GM12878 (cell line): ENCODE measurements at regions not wholly inside any gene's neighbourhood (a gene's known extent, or its start where the extent isn't known, plus 50 kb on each side); places are given as distances from the start of the nearest gene placed in this dataset.

Source experiments
- ATAC-seq: fragments of 200-7000 bp; cut with Tn5 transposase; 3 replicates; pipeline ENCODE4 v1.9.1; 2020; ENCODE audit warnings: mild to moderate bottlenecking, moderate library complexity
- BruUV-seq: library from RNA; stranded (reverse); fragments of 400-500 nt; replicated peaks from 2 replicates; lab custom pipeline; 2021; lab: Mats Ljungman, UMichigan
- CTCF ChIA-PET: fragments of 300-600 bp; sonication (Branson Sonifier 250); formaldehyde crosslinking; extraction: SDS; loops from one replicate; lab custom pipeline; 2021; ENCODE audit warnings: inconsistent platforms; lab: Yijun Ruan, JAX
- POLR2A ChIA-PET: fragments of 350-600 bp; formaldehyde crosslinking; extraction: SDS; loops from one replicate; lab custom pipeline; 2021; ENCODE audit warnings: inconsistent platforms; lab: Charles Lee
- RAD21 ChIA-PET: fragments of 300-600 bp; sonication (Branson Sonifier 250); formaldehyde crosslinking; loops from one replicate; lab custom pipeline; 2023; ENCODE audit warnings: antibody characterized with exemption; ENCODE audit not compliant: unreplicated experiment; lab: Charles Lee
- SMC1A ChIA-PET: fragments of 300-600 bp; sonication (Branson Sonifier 250); formaldehyde crosslinking; loops from one replicate; lab custom pipeline; 2023; ENCODE audit not compliant: unreplicated experiment, uncharacterized antibody; lab: Charles Lee
- DNase-seq: peaks from one replicate; pipeline ENCODE4 v3.0.0-alpha.2; 2011; ENCODE audit warnings: low read depth, low spot score
- FAIRE-seq: peaks from 3 replicates; lab custom pipeline; 2011; peaks lifted over from hg19 to GRCh38; lab: Jason Lieb, UNC
- H2AFZ ChIP-seq: 2 replicates; pipeline ENCODE4 v1.6.0; 2011; ENCODE audit warnings: low read depth, low read length, control low read depth; ENCODE audit not compliant: control insufficient read depth
- H3K27ac ChIP-seq: 2 replicates; pipeline ENCODE4 v1.5.1; 2011; ENCODE audit warnings: control low read depth; ENCODE audit not compliant: control insufficient read depth, insufficient read depth
- H3K27me3 ChIP-seq, 2 experiments: replicated peaks in 1 of 2; 2 replicates each; pipeline versions ENCODE4 v1.6.0 to v1.6.1; 2011; ENCODE audit warnings: low read length in 1 of 2; ENCODE audit not compliant: control insufficient read depth in 2 of 2, insufficient read depth in 2 of 2
- H3K36me3 ChIP-seq, 2 experiments: 2 replicates each; pipeline ENCODE4 v1.5.1; 2011; ENCODE audit warnings: low read length in 1 of 2; ENCODE audit not compliant: control insufficient read depth in 2 of 2, insufficient read depth in 2 of 2
- H3K4me1 ChIP-seq: 2 replicates; pipeline ENCODE4 v1.6.1; 2011; ENCODE audit warnings: mild to moderate bottlenecking, low read length, moderate library complexity, mixed read lengths; ENCODE audit not compliant: control insufficient read depth, insufficient read depth
- H3K4me2 ChIP-seq: 2 replicates; pipeline ENCODE4 v1.6.0; 2011; ENCODE audit warnings: control low read depth; ENCODE audit not compliant: control insufficient read depth, insufficient read depth
- H3K4me3 ChIP-seq: fragments of 200-600 bp; sonication (generic); 2 replicates; pipeline ENCODE4 v1.5.1; 2016
- H3K79me2 ChIP-seq: 2 replicates; pipeline ENCODE4 v1.6.0; 2011; ENCODE audit warnings: low read length; ENCODE audit not compliant: control insufficient read depth, insufficient read depth
- H3K9ac ChIP-seq: 2 replicates; pipeline ENCODE4 v1.8.0; 2011; ENCODE audit warnings: low read length, control low read depth, mixed read lengths; ENCODE audit not compliant: control insufficient read depth, insufficient read depth
- H3K9me3 ChIP-seq: replicated peaks from 3 replicates; pipeline ENCODE4 v1.5.1; 2011; ENCODE audit warnings: mild to moderate bottlenecking, low read length; ENCODE audit not compliant: control insufficient read depth, insufficient read depth
- H4K20me1 ChIP-seq: 2 replicates; pipeline ENCODE4 v1.6.0; 2011; ENCODE audit not compliant: control insufficient read depth, insufficient read depth
- BRCA1 ChIP-seq: IDR thresholded peaks from 2 replicates; pipeline ENCODE4 v1.6.1; 2011; ENCODE audit warnings: low read depth, low read length, improper control_type of control experiment
- DPF2 ChIP-seq: fragments of 450-650 bp; IDR thresholded peaks from 2 replicates; pipeline ENCODE4 v1.6.1; 2017; ENCODE audit warnings: mild to moderate bottlenecking
- EZH2 ChIP-seq: IDR thresholded peaks from 2 replicates; pipeline ENCODE4 v1.6.1; 2012; ENCODE audit warnings: low read depth, mild to moderate bottlenecking, control low read depth, inconsistent platforms, low read length, borderline replicate concordance; ENCODE audit not compliant: control insufficient read depth
- FOXK2 ChIP-seq: fragments of 450-650 bp; IDR thresholded peaks from 2 replicates; pipeline ENCODE4 v1.6.1; 2017; ENCODE audit warnings: mild to moderate bottlenecking, moderate library complexity
- FOXM1 ChIP-seq: IDR thresholded peaks from 2 replicates; pipeline ENCODE4 v1.6.1; 2012; ENCODE audit warnings: low read depth, mild to moderate bottlenecking, inconsistent platforms, low read length, moderate library complexity
- GABPA ChIP-seq: IDR thresholded peaks from 2 replicates; pipeline ENCODE4 v1.6.1; 2014; ENCODE audit warnings: antibody characterized with exemption, low read depth, mild to moderate bottlenecking, inconsistent platforms
- GATAD2B ChIP-seq: fragments of 450-650 bp; conservative IDR thresholded peaks from 2 replicates; pipeline ENCODE4 v1.6.1; 2017; ENCODE audit warnings: low read depth, mild to moderate bottlenecking, moderate library complexity
- IKZF2 ChIP-seq, 2 experiments: fragments of 450-650 bp; IDR thresholded peaks; 2 replicates each; pipeline ENCODE4 v1.6.1; 2017; ENCODE audit warnings: mild to moderate bottlenecking in 2 of 2, moderate library complexity in 2 of 2
- MYC ChIP-seq: IDR thresholded peaks from 2 replicates; pipeline ENCODE4 v1.6.1; 2011; ENCODE audit warnings: mild to moderate bottlenecking, low read length, moderate library complexity, inconsistent platforms; ENCODE audit not compliant: insufficient read depth, insufficient replicate concordance, insufficient read length, severe bottlenecking
- RAD21 ChIP-seq: IDR thresholded peaks from 2 replicates; pipeline ENCODE4 v1.6.1; 2011; ENCODE audit warnings: mild to moderate bottlenecking, low read depth, low read length, moderate library complexity; ENCODE audit not compliant: insufficient read depth
- SIX5 ChIP-seq: IDR thresholded peaks from 2 replicates; pipeline ENCODE4 v1.6.1; 2011; ENCODE audit warnings: mild to moderate bottlenecking, low read depth, low read length, moderate library complexity; ENCODE audit not compliant: severe bottlenecking
- SP1 ChIP-seq: IDR thresholded peaks from one replicate; pipeline ENCODE4 v1.6.1; 2011; ENCODE audit warnings: low read depth, low read length
- SREBF2 ChIP-seq: IDR thresholded peaks from 2 replicates; pipeline ENCODE4 v1.6.1; 2012; ENCODE audit warnings: mild to moderate bottlenecking, low read length
- TARDBP ChIP-seq: IDR thresholded peaks from 2 replicates; pipeline ENCODE4 v1.6.1; 2016; ENCODE audit warnings: borderline replicate concordance
- TCF12 ChIP-seq: IDR thresholded peaks from 2 replicates; pipeline ENCODE4 v1.6.1; 2011; ENCODE audit warnings: low read depth, mild to moderate bottlenecking, low read length
- YBX1 ChIP-seq: fragments of 450-650 bp; IDR thresholded peaks from 2 replicates; pipeline ENCODE4 v1.6.1; 2016; ENCODE audit warnings: antibody characterized with exemption
- WGBS: methylation state at CpG from one replicate; pipeline ENCODE4 v1.1.6; 2016; ENCODE audit warnings: low lambda C conversion rate; ENCODE audit not compliant: insufficient replicate concordance, insufficient coverage; ENCODE audit errors: missing lambda C conversion rate; 5-methylcytosine and 5-hydroxymethylcytosine counted together
- in situ Hi-C: fragments of 300-500 bp; cut with MboI; formaldehyde crosslinking; loops from 9 replicates; pipeline ENCODE4 v1.14.3; 2018; ENCODE audit warnings: mixed read lengths
- intact Hi-C: fragments of 100-400 bp; cut with micrococcal nuclease; formaldehyde crosslinking; loops from one replicate; pipeline ENCODE4 v1.14.2; 2022; ENCODE audit not compliant: unreplicated experiment
- TF ChIP-seq, protein P1 (sequence below): IDR thresholded peaks from 2 replicates; pipeline ENCODE4 v1.6.1; 2012; ENCODE audit warnings: mild to moderate bottlenecking, low read depth, low read length
- TF ChIP-seq, protein P2 (sequence below): IDR thresholded peaks from 2 replicates; pipeline ENCODE4 v1.6.1; 2012; ENCODE audit warnings: low read length, inconsistent platforms
- TF ChIP-seq, protein P3 (sequence below): fragments of 450-650 bp; conservative IDR thresholded peaks from 2 replicates; pipeline ENCODE4 v1.6.1; 2017; ENCODE audit warnings: mild to moderate bottlenecking, moderate library complexity

DNA sequence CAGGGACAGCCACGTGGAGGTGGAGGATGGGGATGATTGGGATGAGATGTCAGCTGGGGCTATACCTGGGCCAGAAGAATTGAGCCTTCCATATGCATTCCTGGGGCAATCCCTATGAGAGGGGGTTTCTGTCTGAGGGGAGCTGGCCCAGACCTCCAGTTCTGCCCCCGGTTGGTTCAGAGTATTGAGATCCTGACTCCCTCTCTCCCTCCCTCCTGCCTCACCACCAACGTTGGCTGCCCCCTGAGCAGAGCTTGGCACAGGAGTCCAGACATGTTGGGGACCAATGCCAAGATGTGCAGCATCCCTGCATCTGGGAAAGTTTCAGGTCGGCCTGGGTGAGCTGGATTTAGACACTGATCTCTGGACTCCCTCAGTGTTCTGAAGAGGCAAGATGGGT lies 575.2 kb upstream of the MKI67 start (continued):
- TF ChIP-seq, protein P1, sequence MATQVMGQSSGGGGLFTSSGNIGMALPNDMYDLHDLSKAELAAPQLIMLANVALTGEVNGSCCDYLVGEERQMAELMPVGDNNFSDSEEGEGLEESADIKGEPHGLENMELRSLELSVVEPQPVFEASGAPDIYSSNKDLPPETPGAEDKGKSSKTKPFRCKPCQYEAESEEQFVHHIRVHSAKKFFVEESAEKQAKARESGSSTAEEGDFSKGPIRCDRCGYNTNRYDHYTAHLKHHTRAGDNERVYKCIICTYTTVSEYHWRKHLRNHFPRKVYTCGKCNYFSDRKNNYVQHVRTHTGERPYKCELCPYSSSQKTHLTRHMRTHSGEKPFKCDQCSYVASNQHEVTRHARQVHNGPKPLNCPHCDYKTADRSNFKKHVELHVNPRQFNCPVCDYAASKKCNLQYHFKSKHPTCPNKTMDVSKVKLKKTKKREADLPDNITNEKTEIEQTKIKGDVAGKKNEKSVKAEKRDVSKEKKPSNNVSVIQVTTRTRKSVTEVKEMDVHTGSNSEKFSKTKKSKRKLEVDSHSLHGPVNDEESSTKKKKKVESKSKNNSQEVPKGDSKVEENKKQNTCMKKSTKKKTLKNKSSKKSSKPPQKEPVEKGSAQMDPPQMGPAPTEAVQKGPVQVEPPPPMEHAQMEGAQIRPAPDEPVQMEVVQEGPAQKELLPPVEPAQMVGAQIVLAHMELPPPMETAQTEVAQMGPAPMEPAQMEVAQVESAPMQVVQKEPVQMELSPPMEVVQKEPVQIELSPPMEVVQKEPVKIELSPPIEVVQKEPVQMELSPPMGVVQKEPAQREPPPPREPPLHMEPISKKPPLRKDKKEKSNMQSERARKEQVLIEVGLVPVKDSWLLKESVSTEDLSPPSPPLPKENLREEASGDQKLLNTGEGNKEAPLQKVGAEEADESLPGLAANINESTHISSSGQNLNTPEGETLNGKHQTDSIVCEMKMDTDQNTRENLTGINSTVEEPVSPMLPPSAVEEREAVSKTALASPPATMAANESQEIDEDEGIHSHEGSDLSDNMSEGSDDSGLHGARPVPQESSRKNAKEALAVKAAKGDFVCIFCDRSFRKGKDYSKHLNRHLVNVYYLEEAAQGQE, result no peak
- TF ChIP-seq SP1 (no peak), DPF2 (no peak)
- TF ChIP-seq, all 136 proteins: peak for 0

DNA sequence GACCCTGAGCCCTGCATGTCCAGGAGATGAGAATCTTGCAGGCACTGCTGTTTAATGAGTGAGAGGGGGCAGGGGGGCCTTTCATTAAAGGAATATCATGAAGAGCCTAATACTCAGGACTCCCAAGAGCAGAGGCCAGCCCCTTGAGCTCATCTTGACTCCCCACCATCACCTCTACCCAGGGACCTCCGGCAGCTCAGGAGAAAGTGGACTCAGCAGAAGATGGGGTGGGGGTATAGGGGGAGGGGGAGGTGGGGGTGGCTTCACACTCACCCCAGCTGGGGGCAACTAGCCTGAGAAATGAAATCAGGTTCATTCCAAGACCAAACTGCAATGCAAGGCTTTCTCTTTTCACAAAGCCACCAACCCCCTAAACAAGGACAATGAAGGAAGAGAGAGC lies 575.6 kb upstream of the MKI67 start:
- no peak overlapping the region for H2AFZ ChIP-seq
- H3K36me3 ChIP-seq, result no peaks in the 10 kb centered on the region
- H3K9ac ChIP-seq, result no peak overlapping the region
- ChIA-PET POLR2A (no interaction called here), SMC1A (no interaction called here), CTCF (no interaction called here), RAD21 (no interaction called here)
- H4K20me1 ChIP-seq, result no peaks in the 10 kb centered on the region
- in situ Hi-C loops (no loop called here), intact Hi-C loops (no loop called here)
- no peaks in the 10 kb centered on the region for H3K4me1 ChIP-seq
- no peaks in the 10 kb centered on the region for H3K9me3 ChIP-seq
- no TSS peak for BruUV-seq
- DNase-seq (no peak), FAIRE-seq (no peak), ATAC-seq (no peak)
- no peak overlapping the region for H3K27ac ChIP-seq
- no peak overlapping the region for H3K4me2 ChIP-seq
- TF ChIP-seq EZH2 (no peak), BRCA1 (no peak), MYC (no peak), DPF2 (no peak), TCF12 (no peak), GABPA (no peak), SIX5 (no peak), IKZF2 (IDR thresholded peaks at IDR 0.05) (no peak), GATAD2B (no peak), RAD21 (no peak), TARDBP (no peak), FOXM1 (no peak), FOXK2 (no peak), SREBF2 (no peak), YBX1 (no peak)
- TF ChIP-seq, protein P2, sequence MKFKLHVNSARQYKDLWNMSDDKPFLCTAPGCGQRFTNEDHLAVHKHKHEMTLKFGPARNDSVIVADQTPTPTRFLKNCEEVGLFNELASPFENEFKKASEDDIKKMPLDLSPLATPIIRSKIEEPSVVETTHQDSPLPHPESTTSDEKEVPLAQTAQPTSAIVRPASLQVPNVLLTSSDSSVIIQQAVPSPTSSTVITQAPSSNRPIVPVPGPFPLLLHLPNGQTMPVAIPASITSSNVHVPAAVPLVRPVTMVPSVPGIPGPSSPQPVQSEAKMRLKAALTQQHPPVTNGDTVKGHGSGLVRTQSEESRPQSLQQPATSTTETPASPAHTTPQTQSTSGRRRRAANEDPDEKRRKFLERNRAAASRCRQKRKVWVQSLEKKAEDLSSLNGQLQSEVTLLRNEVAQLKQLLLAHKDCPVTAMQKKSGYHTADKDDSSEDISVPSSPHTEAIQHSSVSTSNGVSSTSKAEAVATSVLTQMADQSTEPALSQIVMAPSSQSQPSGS, result no peak
- TF ChIP-seq, protein P3, sequence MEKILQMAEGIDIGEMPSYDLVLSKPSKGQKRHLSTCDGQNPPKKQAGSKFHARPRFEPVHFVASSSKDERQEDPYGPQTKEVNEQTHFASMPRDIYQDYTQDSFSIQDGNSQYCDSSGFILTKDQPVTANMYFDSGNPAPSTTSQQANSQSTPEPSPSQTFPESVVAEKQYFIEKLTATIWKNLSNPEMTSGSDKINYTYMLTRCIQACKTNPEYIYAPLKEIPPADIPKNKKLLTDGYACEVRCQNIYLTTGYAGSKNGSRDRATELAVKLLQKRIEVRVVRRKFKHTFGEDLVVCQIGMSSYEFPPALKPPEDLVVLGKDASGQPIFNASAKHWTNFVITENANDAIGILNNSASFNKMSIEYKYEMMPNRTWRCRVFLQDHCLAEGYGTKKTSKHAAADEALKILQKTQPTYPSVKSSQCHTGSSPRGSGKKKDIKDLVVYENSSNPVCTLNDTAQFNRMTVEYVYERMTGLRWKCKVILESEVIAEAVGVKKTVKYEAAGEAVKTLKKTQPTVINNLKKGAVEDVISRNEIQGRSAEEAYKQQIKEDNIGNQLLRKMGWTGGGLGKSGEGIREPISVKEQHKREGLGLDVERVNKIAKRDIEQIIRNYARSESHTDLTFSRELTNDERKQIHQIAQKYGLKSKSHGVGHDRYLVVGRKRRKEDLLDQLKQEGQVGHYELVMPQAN, result no peak
- H3K79me2 ChIP-seq, result no peaks in the 10 kb centered on the region
- H3K27me3 ChIP-seq, result peaks cover 0 to 1% of the 10 kb centered on the region in 2 experiments; a peak in 1 of 4 replicates
- H3K4me3 ChIP-seq, result no peak overlapping the region
- WGBS, result 0% methylated on average over 1 of the region's 1 CpG
